Cardiac muscle cell (in vitro differentiated cells and primary cell): ENCODE measurements at regions not wholly inside any gene's neighbourhood (a gene's known extent, or its start where the extent isn't known, plus 50 kb on each side); places are given as distances from the start of the nearest gene placed in this dataset.

Experiments
- DNase-seq, 2 donors: peaks; one replicate each; pipeline versions ENCODE4 v3.0.0 to v3.0.0-alpha.2; 2010 to 2017; ENCODE audit warnings: low read depth in 1 of 2, low spot score in 1 of 2
- H3K27ac ChIP-seq: fragments of 200-600 bp; sonication (generic); 2 replicates; pipeline ENCODE4 v1.5.1; 2016
- H3K27me3 ChIP-seq: fragments of 200-600 bp; sonication (generic); 2 replicates; pipeline ENCODE4 v1.6.0; 2016; ENCODE audit warnings: control low read depth
- H3K36me3 ChIP-seq: fragments of 200-600 bp; sonication (generic); 2 replicates; pipeline ENCODE4 v1.5.1; 2016; ENCODE audit warnings: control low read depth
- H3K4me1 ChIP-seq: fragments of 200-600 bp; sonication (generic); 2 replicates; pipeline ENCODE4 v1.8.1; 2017; ENCODE audit warnings: low read depth, mild to moderate bottlenecking, mixed run types
- H3K4me3 ChIP-seq: fragments of 200-600 bp; sonication (generic); 2 replicates; pipeline ENCODE4 v1.5.1; 2016; ENCODE audit warnings: mild to moderate bottlenecking
- H3K9me3 ChIP-seq: fragments of 200-600 bp; sonication (generic); 2 replicates; pipeline ENCODE4 v1.5.1; 2017; ENCODE audit warnings: low read depth, mild to moderate bottlenecking, control low read depth
- CTCF ChIP-seq: IDR thresholded peaks from 2 replicates; pipeline ENCODE4 v1.5.1; 2012; ENCODE audit warnings: low read depth, mild to moderate bottlenecking, low read length

DNA sequence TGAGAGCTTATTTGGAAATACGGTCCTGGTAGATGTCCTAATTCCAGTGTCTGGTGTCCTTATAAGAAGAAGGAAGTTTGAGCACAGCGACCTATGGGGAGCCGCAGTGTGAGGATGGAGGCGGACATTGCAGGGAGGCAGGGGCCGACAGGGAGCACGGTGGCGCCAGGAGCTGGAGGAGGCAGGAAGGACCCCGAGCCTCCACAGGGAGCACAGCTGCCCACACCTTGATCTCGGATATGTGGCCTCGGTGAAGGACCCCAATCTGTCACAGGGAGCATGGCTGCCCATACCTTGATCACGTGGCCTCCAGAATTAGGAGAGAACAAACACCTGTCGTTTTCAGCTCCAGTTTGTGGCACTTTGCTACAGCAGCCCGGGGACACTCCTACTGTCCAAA is 461.6 kb upstream of the SALL3 start:
- Histone ChIP-seq H3K27me3 (no peaks in the 10 kb centered on the region), H3K4me3 (no peak overlapping the region), H3K36me3 (no peaks in the 10 kb centered on the region), H3K9me3 (no peaks in the 10 kb centered on the region), H3K27ac (no peak overlapping the region), H3K4me1 (no peaks in the 10 kb centered on the region)
- TF ChIP-seq CTCF = no peak
- no peak for DNase-seq

DNA sequence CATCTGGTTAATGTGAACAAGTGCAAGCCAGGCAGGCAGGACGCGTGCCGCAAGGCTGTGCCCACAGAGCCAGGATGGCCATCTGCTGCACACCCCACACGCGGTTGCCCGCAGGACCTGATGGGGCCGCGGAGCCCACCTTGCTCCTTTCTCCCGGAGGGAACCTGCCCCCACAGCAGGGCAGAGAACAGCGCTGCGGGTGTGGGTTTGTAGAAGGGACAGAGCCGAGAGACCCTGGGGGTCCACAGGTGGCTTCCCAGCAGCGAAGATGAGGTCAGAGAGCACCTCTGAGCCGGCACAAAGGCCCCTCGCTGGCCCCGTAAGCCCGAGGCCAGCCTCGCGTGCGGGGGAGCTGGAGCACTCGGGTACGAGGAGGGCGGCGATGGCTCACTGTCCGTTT is 460.8 kb upstream of the SALL3 start:
- Histone ChIP-seq H3K9me3 (no peaks in the 10 kb centered on the region), H3K27me3 (no peaks in the 10 kb centered on the region), H3K27ac (no peak overlapping the region), H3K4me3 (no peak overlapping the region), H3K36me3 (no peaks in the 10 kb centered on the region), H3K4me1 (no peaks in the 10 kb centered on the region)
- no peak for TF ChIP-seq CTCF
- no peak for DNase-seq

GRCh38 chr18:78519394-78520062 is 460.1 kb upstream of the SALL3 start:
- TF ChIP-seq CTCF = no peak
- DNase-seq = no peak

DNA sequence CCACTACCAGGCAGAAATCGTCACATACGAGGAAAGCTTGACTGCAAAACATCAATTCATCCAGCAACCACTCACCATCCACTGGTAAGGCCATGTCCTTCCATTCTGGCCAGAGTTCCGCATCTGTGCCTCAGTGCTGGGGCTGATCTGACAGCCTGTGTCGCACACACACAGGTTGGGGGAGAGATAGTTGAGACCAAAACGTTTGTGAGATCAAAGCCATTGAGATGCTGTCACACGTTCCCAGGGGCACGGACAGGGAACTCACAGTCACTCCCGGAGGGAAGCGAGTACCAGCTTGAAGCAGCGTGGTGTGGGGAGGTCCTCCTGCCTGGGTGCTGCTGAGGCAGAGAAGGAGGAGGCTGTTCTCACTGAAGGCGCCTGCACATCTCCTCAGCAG is 458.5 kb upstream of the SALL3 start:
- no peaks in the 10 kb centered on the region for H3K27me3 ChIP-seq
- no peaks in the 10 kb centered on the region for H3K36me3 ChIP-seq
- no peak overlapping the region for H3K4me3 ChIP-seq
- H3K4me1 ChIP-seq = no peaks in the 10 kb centered on the region
- no peak for TF ChIP-seq CTCF
- no peak for DNase-seq
- H3K9me3 ChIP-seq = no peaks in the 10 kb centered on the region
- no peak overlapping the region for H3K27ac ChIP-seq

More at GRCh38 chr18:78519394-78520062, 460.1 kb upstream of the SALL3 start:
- Histone ChIP-seq H3K4me1 (no peaks in the 10 kb centered on the region), H3K4me3 (no peak overlapping the region), H3K36me3 (no peaks in the 10 kb centered on the region), H3K27me3 (no peaks in the 10 kb centered on the region), H3K27ac (no peak overlapping the region), H3K9me3 (no peaks in the 10 kb centered on the region)

DNA sequence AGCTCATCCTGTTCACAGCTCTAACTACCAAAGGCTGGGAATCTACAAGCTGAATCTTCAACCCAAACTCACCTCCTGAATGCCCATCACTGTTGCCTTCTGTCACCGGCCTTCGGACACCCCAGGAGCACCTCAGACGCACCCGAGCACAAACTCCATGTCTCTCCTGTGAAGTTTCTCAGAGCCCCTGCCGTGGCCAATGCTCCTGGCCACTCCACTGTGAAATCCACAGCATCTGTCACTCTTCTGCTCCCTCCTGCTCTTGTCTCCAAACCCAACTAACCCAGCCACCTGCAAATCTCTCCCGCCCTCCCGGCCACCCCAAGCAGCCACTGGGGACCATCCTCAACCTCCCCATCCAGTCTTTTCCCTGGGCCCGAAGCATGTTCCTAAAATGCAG is 457.9 kb upstream of the SALL3 start:
- H3K4me1 ChIP-seq = peaks cover 3% of the 10 kb centered on the region
- DNase-seq = no peak
- H3K27ac ChIP-seq = no peak overlapping the region
- no peaks in the 10 kb centered on the region for H3K9me3 ChIP-seq
- no peak for TF ChIP-seq CTCF
- H3K4me3 ChIP-seq = no peak overlapping the region
- H3K27me3 ChIP-seq = no peaks in the 10 kb centered on the region
- H3K36me3 ChIP-seq = no peaks in the 10 kb centered on the region
